WTC11 (cell line): ENCODE measurements at regions not wholly inside any gene's neighbourhood (a gene's known extent, or its start where the extent isn't known, plus 50 kb on each side); places are given as distances from the start of the nearest gene placed in this dataset.

Experiments used
- ATAC-seq: fragments of 200-7000 bp; cut with Tn5 transposase; 2 replicates; pipeline ENCODE4 v1.10.0; 2021; ENCODE audit warnings: mild to moderate bottlenecking, moderate library complexity
- CTCF ChIA-PET: fragments of 300-600 bp; sonication (Branson Sonifier 250); formaldehyde crosslinking; loops from one replicate; lab custom pipeline; 2021; ENCODE audit warnings: antibody characterized with exemption; lab: Charles Lee
- POLR2A ChIA-PET: fragments of 350-600 bp; sonication (Branson Sonifier 250); formaldehyde crosslinking; loops from one replicate; lab custom pipeline; 2021; ENCODE audit warnings: antibody characterized with exemption; lab: Charles Lee
- DNase-seq: peaks from one replicate; pipeline ENCODE4 v3.0.0; 2021; ENCODE audit warnings: low spot score
- H3K27ac Mint-ChIP-seq: 2 replicates; pipeline ENCODE4 v1.8.0; 2021; ENCODE audit warnings: mixed read lengths
- H3K27me3 Mint-ChIP-seq: 2 replicates; pipeline ENCODE4 v1.8.0; 2021; ENCODE audit warnings: low read depth, mild to moderate bottlenecking, moderate library complexity, mixed read lengths
- H3K36me3 Mint-ChIP-seq: 2 replicates; pipeline ENCODE4 v1.8.0; 2021; ENCODE audit warnings: mixed read lengths
- H3K4me1 Mint-ChIP-seq: 2 replicates; pipeline ENCODE4 v1.8.0; 2022; ENCODE audit warnings: mixed read lengths
- H3K4me3 Mint-ChIP-seq: 2 replicates; pipeline ENCODE4 v1.8.0; 2021; ENCODE audit warnings: mild to moderate bottlenecking, moderate library complexity, mixed read lengths
- H3K9me3 Mint-ChIP-seq: 2 replicates; pipeline ENCODE4 v1.8.0; 2021; ENCODE audit warnings: mixed read lengths
- ESRRA ChIP-seq: sonication (generic); formaldehyde crosslinking; IDR thresholded peaks from 2 replicates; pipeline ENCODE4 v1.8.1; 2022; ENCODE audit warnings: mild to moderate bottlenecking, missing genetic modification reagents, borderline replicate concordance
- IRF2 ChIP-seq: sonication (generic); formaldehyde crosslinking; IDR thresholded peaks from 2 replicates; pipeline ENCODE4 v1.8.0; 2022; ENCODE audit warnings: low read depth, missing genetic modification reagents, borderline replicate concordance
- NFATC4 ChIP-seq: fragments of 250-450 bp; sonication (Bioruptor Pico); IDR thresholded peaks from 2 replicates; pipeline ENCODE4 v1.9.0; 2021; ENCODE audit warnings: mild to moderate bottlenecking
- NFE2L1 ChIP-seq: sonication (generic); formaldehyde crosslinking; IDR thresholded peaks from 2 replicates; pipeline ENCODE4 v1.8.1; 2023; ENCODE audit warnings: missing genetic modification reagents
- NR3C1 ChIP-seq: sonication (generic); formaldehyde crosslinking; conservative IDR thresholded peaks from 2 replicates; pipeline ENCODE4 v1.8.1; 2023; ENCODE audit warnings: low read depth, mild to moderate bottlenecking, missing genetic modification reagents
- OVOL2 ChIP-seq: fragments of 250-450 bp; sonication (Bioruptor Pico); IDR thresholded peaks from 2 replicates; pipeline ENCODE4 v1.9.0; 2021; ENCODE audit warnings: mild to moderate bottlenecking, borderline replicate concordance
- SMAD3 ChIP-seq: sonication (generic); formaldehyde crosslinking; IDR thresholded peaks from 2 replicates; pipeline ENCODE4 v1.8.0; 2022; ENCODE audit warnings: missing genetic modification reagents, mild to moderate bottlenecking, borderline replicate concordance
- SP1 ChIP-seq: sonication (generic); formaldehyde crosslinking; conservative IDR thresholded peaks from 2 replicates; pipeline ENCODE4 v1.8.1; 2022; ENCODE audit warnings: missing genetic modification reagents
- ZNF219 ChIP-seq: sonication (generic); formaldehyde crosslinking; IDR thresholded peaks from 2 replicates; pipeline ENCODE4 v1.8.0; 2023; ENCODE audit warnings: missing genetic modification reagents, mild to moderate bottlenecking, borderline replicate concordance
- ZNF263 ChIP-seq: sonication (generic); formaldehyde crosslinking; IDR thresholded peaks from 2 replicates; pipeline ENCODE4 v1.8.1; 2022; ENCODE audit warnings: low read depth, mild to moderate bottlenecking, moderate library complexity, missing genetic modification reagents
- ZNF396 ChIP-seq: fragments of 250-450 bp; sonication (Bioruptor Pico); IDR thresholded peaks from 2 replicates; pipeline ENCODE4 v1.8.0; 2021; ENCODE audit warnings: mild to moderate bottlenecking, moderate library complexity, borderline replicate concordance
- TF ChIP-seq, protein P1 (sequence below): sonication (generic); formaldehyde crosslinking; conservative IDR thresholded peaks from 2 replicates; pipeline ENCODE4 v1.8.1; 2023; ENCODE audit warnings: mild to moderate bottlenecking, low read depth, missing genetic modification reagents, moderate library complexity
- TF ChIP-seq, protein P2 (sequence below): sonication (generic); formaldehyde crosslinking; IDR thresholded peaks from 2 replicates; pipeline ENCODE4 v1.8.1; 2023; ENCODE audit warnings: mild to moderate bottlenecking, missing genetic modification reagents
- TF ChIP-seq, protein P3 (sequence below): sonication (generic); formaldehyde crosslinking; IDR thresholded peaks from 2 replicates; pipeline ENCODE4 v1.8.1; 2022; ENCODE audit warnings: mild to moderate bottlenecking, missing genetic modification reagents, moderate library complexity, borderline replicate concordance
- TF ChIP-seq, protein P4 (sequence below): sonication (generic); formaldehyde crosslinking; IDR thresholded peaks from 2 replicates; pipeline ENCODE4 v1.8.0; 2022; ENCODE audit warnings: mild to moderate bottlenecking, missing genetic modification reagents
- TF ChIP-seq, protein P5 (sequence below): fragments of 250-450 bp; sonication (Bioruptor Pico); IDR thresholded peaks from 2 replicates; pipeline ENCODE4 v1.9.0; 2021; ENCODE audit warnings: mild to moderate bottlenecking
- TF ChIP-seq, protein P6 (sequence below): sonication (generic); formaldehyde crosslinking; IDR thresholded peaks from 2 replicates; pipeline ENCODE4 v1.8.0; 2023; ENCODE audit warnings: missing genetic modification reagents, mild to moderate bottlenecking, borderline replicate concordance
- TF ChIP-seq, protein P7 (sequence below): sonication (generic); formaldehyde crosslinking; IDR thresholded peaks from 2 replicates; pipeline ENCODE4 v1.8.1; 2023; ENCODE audit warnings: mild to moderate bottlenecking, missing genetic modification reagents, moderate library complexity
- TF ChIP-seq, protein P8 (sequence below): sonication (generic); formaldehyde crosslinking; IDR thresholded peaks from 2 replicates; pipeline ENCODE4 v1.8.0; 2022; ENCODE audit warnings: mild to moderate bottlenecking, missing genetic modification reagents

DNA sequence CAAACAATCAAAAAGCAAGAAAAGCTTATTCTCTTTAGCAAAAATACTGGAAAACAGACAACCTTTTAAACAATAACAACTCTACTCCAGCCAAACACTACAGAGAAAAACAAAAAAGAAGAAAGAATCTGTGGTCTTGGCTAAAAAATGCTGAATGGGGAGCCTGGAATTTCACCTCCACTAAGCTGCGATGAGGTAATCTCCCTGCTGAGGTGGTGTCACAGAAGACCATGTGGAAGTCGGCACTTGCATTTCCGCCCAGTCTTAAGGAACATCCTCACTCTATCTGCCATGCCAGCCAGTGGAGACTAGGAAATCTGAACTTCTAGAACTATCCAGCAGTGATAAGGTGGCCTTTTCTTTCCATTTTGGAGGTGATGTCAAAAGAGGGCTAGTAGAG, 1026.8 kb upstream of the EPHA7 start (continued):
- no peak for TF ChIP-seq NFE2L1 (CRISPR knock-in tag)
- TF ChIP-seq, protein P1, sequence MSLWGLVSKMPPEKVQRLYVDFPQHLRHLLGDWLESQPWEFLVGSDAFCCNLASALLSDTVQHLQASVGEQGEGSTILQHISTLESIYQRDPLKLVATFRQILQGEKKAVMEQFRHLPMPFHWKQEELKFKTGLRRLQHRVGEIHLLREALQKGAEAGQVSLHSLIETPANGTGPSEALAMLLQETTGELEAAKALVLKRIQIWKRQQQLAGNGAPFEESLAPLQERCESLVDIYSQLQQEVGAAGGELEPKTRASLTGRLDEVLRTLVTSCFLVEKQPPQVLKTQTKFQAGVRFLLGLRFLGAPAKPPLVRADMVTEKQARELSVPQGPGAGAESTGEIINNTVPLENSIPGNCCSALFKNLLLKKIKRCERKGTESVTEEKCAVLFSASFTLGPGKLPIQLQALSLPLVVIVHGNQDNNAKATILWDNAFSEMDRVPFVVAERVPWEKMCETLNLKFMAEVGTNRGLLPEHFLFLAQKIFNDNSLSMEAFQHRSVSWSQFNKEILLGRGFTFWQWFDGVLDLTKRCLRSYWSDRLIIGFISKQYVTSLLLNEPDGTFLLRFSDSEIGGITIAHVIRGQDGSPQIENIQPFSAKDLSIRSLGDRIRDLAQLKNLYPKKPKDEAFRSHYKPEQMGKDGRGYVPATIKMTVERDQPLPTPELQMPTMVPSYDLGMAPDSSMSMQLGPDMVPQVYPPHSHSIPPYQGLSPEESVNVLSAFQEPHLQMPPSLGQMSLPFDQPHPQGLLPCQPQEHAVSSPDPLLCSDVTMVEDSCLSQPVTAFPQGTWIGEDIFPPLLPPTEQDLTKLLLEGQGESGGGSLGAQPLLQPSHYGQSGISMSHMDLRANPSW (CRISPR knock-in tag) = no peak
- TF ChIP-seq SP1 = no peak
- TF ChIP-seq ZNF219 (CRISPR knock-in tag) = no peak
- no peak for TF ChIP-seq IRF2
- no peak for TF ChIP-seq NFATC4 (CRISPR knock-in tag)
- TF ChIP-seq, all 79 proteins: peak for 0

DNA sequence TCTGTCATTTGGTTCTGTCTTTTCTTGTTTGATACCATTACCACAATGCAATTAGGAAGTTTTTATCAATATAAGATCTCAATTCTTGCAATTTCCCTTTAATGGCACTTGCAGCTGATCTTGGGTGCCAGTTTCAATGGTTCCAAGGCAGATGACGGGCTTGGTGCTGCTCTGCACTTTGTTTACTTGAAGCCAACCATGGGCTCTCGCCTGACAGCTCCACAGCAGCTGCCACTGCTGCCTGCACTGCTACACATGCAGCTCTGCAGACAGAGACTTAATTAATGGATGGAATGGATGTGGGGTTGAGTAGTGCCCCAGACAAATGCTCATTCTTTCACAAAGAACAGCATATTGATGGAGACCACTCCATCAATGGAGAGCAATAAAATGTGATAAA, 1024.3 kb upstream of the EPHA7 start:
- no peaks in the 10 kb centered on the region for H3K27me3 Mint-ChIP-seq
- no peak for DNase-seq
- H3K9me3 Mint-ChIP-seq = peaks cover 3% of the 10 kb centered on the region
- H3K4me1 Mint-ChIP-seq = no peaks in the 10 kb centered on the region
- ATAC-seq = no peak
- CTCF ChIA-PET = no interaction called here
- H3K36me3 Mint-ChIP-seq = peaks cover under 1% of the 10 kb centered on the region; the same call in 1 of the 2 replicates
- H3K27ac Mint-ChIP-seq = no peak overlapping the region
- POLR2A ChIA-PET = no interaction called here
- no peak for TF ChIP-seq SMAD3 (CRISPR knock-in tag)
- no peak for TF ChIP-seq NR3C1 (CRISPR knock-in tag)
- no peak for TF ChIP-seq IRF2
- TF ChIP-seq, protein P2, sequence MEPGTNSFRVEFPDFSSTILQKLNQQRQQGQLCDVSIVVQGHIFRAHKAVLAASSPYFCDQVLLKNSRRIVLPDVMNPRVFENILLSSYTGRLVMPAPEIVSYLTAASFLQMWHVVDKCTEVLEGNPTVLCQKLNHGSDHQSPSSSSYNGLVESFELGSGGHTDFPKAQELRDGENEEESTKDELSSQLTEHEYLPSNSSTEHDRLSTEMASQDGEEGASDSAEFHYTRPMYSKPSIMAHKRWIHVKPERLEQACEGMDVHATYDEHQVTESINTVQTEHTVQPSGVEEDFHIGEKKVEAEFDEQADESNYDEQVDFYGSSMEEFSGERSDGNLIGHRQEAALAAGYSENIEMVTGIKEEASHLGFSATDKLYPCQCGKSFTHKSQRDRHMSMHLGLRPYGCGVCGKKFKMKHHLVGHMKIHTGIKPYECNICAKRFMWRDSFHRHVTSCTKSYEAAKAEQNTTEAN (CRISPR knock-in tag) = no peak
- no peak for TF ChIP-seq ZNF263 (CRISPR knock-in tag)
- TF ChIP-seq ZNF219 (CRISPR knock-in tag) = no peak
- TF ChIP-seq ZNF396 (CRISPR knock-in tag) = no peak
- no peak for TF ChIP-seq NFATC4 (CRISPR knock-in tag)
- TF ChIP-seq OVOL2 (CRISPR knock-in tag) = no peak
- no peak for TF ChIP-seq ESRRA (CRISPR knock-in tag)
- TF ChIP-seq, protein P3, sequence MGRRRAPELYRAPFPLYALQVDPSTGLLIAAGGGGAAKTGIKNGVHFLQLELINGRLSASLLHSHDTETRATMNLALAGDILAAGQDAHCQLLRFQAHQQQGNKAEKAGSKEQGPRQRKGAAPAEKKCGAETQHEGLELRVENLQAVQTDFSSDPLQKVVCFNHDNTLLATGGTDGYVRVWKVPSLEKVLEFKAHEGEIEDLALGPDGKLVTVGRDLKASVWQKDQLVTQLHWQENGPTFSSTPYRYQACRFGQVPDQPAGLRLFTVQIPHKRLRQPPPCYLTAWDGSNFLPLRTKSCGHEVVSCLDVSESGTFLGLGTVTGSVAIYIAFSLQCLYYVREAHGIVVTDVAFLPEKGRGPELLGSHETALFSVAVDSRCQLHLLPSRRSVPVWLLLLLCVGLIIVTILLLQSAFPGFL (CRISPR knock-in tag) = no peak
- TF ChIP-seq, protein P4, sequence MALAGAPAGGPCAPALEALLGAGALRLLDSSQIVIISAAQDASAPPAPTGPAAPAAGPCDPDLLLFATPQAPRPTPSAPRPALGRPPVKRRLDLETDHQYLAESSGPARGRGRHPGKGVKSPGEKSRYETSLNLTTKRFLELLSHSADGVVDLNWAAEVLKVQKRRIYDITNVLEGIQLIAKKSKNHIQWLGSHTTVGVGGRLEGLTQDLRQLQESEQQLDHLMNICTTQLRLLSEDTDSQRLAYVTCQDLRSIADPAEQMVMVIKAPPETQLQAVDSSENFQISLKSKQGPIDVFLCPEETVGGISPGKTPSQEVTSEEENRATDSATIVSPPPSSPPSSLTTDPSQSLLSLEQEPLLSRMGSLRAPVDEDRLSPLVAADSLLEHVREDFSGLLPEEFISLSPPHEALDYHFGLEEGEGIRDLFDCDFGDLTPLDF = no peak
- TF ChIP-seq, protein P5, sequence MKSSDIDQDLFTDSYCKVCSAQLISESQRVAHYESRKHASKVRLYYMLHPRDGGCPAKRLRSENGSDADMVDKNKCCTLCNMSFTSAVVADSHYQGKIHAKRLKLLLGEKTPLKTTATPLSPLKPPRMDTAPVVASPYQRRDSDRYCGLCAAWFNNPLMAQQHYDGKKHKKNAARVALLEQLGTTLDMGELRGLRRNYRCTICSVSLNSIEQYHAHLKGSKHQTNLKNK (CRISPR knock-in tag) = no peak
- TF ChIP-seq, protein P6, sequence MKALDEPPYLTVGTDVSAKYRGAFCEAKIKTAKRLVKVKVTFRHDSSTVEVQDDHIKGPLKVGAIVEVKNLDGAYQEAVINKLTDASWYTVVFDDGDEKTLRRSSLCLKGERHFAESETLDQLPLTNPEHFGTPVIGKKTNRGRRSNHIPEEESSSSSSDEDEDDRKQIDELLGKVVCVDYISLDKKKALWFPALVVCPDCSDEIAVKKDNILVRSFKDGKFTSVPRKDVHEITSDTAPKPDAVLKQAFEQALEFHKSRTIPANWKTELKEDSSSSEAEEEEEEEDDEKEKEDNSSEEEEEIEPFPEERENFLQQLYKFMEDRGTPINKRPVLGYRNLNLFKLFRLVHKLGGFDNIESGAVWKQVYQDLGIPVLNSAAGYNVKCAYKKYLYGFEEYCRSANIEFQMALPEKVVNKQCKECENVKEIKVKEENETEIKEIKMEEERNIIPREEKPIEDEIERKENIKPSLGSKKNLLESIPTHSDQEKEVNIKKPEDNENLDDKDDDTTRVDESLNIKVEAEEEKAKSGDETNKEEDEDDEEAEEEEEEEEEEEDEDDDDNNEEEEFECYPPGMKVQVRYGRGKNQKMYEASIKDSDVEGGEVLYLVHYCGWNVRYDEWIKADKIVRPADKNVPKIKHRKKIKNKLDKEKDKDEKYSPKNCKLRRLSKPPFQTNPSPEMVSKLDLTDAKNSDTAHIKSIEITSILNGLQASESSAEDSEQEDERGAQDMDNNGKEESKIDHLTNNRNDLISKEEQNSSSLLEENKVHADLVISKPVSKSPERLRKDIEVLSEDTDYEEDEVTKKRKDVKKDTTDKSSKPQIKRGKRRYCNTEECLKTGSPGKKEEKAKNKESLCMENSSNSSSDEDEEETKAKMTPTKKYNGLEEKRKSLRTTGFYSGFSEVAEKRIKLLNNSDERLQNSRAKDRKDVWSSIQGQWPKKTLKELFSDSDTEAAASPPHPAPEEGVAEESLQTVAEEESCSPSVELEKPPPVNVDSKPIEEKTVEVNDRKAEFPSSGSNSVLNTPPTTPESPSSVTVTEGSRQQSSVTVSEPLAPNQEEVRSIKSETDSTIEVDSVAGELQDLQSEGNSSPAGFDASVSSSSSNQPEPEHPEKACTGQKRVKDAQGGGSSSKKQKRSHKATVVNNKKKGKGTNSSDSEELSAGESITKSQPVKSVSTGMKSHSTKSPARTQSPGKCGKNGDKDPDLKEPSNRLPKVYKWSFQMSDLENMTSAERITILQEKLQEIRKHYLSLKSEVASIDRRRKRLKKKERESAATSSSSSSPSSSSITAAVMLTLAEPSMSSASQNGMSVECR = no peak
- TF ChIP-seq, protein P7, sequence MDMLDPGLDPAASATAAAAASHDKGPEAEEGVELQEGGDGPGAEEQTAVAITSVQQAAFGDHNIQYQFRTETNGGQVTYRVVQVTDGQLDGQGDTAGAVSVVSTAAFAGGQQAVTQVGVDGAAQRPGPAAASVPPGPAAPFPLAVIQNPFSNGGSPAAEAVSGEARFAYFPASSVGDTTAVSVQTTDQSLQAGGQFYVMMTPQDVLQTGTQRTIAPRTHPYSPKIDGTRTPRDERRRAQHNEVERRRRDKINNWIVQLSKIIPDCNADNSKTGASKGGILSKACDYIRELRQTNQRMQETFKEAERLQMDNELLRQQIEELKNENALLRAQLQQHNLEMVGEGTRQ (CRISPR knock-in tag) = no peak
- TF ChIP-seq, protein P8, sequence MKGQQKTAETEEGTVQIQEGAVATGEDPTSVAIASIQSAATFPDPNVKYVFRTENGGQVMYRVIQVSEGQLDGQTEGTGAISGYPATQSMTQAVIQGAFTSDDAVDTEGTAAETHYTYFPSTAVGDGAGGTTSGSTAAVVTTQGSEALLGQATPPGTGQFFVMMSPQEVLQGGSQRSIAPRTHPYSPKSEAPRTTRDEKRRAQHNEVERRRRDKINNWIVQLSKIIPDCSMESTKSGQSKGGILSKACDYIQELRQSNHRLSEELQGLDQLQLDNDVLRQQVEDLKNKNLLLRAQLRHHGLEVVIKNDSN (CRISPR knock-in tag) = no peak
- H3K4me3 Mint-ChIP-seq = no peak overlapping the region
